Activated CD4-positive, CD25-positive, alpha-beta regulatory T cell treated with anti-CD3 and anti-CD28 coated beads, Interleukin-2, amount 50 U/mL, for 24 hours (primary cell): ENCODE measurements at regions not wholly inside any gene's neighbourhood (a gene's known extent, or its start where the extent isn't known, plus 50 kb on each side); places are given as distances from the start of the nearest gene placed in this dataset.

ENCODE experiments used
- ATAC-seq, 2 donors: fragments of 150-1000 bp; cut with Tn5 transposase; one replicate each; pipeline ENCODE4 v1.10.0; 2021; ENCODE audit warnings: mild to moderate bottlenecking in 1 of 2, moderate library complexity in 1 of 2

DNA sequence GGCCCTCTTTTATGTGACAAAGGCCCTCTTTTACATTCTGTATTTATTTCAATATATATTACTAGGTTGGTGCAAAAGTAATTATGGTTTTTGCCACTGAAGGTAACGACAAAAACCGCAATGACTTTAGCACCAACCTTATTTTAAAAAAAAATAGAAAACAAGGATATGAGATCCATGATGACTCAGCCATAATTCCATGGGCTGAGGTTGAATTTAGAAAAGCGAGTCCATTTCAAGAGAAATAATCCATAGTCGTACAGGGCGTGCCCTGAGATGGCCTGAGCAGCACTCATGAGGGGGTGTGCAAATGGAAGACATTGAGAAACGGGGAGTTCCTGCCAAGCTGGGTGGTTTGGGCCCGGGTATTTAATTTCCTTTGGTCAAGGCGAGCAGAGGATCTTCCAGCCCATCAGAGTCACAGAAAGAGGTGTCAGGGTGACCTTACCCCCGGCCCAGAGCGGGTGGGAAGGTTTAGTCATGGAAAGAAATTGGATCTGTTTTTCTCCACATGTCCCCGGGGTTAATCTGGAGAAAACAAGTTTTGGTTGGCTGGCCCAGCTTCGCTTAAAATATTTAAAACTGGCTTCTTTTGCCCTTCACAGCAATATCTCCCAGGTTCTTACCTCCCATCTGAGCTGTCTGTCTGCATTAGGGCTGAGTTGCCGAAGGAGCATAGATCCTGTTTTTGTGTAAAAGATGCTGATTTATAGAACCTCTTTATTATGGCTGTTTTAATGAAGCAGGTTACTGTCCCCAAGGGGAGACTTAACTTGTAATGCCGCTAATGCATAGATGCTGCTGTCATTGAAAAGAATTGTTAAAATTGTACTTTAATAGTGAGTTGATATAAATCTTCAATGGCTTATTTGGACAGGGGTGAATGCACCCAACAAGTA is 255.6 kb downstream of the PREX1 start:
- no peak for ATAC-seq

DNA sequence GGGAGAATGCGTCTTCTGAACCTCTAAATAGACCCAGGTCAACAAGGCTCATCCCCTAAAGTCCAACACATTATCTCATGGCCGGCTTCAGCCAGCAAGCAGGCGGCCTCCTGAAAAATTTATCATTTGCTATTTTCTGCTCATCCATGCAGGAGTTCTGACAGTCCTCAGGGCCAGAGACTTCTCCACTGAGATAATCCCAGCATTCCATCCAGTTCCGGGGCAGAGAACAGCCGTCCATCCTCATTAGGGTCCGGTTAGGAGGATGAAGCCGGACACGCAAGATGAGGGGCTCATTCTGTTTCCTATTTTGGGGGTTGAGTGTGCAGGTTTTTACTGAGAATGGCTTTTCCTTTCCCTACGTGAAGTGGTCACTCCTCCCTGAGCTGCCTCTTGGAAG is 258.1 kb downstream of the PREX1 start:
- ATAC-seq, result no peak

DNA sequence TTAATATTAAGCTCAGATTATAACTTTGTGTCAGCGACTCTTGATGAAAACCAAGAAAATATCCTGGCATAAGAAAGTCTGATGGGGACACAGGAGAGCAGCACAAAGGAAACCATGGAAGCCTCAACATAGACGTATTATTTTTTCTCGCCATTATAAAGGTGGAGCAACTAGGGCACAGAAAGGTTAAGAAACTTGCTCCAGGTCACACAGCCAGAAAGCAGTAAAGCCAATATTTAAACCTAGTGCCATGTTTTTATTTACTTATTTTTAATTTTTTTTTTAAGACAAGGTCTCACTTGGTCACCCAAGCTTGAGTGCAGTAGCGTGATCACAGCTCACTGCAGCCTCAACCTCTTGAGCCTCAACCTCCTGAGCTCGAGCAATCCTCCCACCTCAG is 259.3 kb downstream of the PREX1 start:
- no peak for ATAC-seq

DNA sequence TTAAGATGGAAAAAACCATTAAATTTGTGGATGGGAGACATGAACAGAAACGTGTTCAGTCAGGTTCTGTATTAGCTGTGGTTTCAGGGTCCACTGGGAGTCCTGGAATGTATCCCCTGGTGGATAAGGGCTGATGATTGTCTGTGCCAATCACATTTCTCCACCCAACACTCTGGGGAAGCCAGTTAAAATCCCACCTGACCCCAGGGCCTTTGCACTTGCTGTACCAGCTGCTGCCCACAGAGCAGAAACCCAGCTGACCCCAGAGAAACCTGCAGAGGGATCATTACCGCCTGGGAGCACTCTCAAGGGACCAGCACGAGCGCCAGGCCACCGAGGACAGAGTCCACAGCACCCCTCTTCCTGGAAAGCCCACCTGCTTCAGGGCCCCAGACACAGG is 260.7 kb downstream of the PREX1 start:
- no peak for ATAC-seq

DNA sequence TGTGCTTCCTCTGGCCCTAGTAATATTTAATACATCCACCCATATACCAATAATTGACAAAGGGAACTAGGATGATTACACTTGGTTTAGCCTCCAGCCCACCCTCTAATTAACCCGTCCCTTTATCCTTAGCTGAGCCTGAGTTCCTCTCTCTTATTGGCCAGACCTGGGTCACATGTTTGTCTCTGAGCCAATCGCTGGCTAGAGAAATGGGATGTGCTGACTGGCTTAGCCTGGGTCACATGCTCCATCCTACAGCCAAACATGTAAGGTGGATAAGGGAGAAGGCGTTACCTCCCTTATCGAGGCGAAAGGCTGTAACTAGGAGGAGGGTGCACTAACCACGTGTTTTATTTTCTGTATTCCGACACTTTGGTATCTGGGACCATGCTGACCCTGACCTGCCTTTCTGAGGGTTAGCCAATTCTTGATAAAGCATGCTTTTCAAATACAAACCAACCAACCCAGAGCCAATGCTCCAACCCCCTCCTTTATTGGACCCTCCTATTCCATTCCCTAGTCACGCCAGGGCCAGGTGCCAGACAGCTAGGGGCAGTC is 262.7 kb downstream of the PREX1 start:
- ATAC-seq, result no peak

DNA sequence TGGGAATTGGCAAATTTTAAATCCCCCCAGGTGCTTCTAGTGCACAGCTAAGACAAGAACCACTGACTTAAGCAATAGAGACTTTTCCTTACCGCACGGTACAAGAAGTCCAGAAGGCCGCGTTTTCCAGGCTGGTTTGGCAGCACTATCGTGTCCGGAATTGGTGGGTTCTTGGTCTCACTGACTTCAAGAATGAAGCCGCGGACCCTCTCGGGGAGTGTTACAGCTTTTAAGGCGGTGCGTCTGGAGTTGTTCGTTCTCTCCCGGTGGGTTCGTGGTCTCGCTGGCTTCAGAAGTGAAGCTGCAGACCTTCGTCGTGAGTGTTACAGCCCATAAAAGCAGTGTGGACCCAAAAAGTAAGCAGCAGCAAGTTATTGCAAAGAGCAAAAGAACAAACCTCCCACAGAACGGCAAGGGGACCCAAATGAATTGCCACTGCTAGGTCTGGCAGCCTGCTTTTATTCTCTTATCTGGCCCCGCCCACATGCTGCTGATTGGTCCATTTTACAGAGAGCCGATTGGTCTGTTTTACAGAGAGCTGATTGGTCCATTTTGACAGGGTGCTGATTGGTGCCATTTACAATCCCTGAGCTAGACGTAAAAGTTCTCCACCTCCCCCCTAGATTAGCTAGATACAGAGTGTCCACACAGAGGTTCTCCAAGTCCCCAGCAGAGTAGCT is 264.5 kb downstream of the PREX1 start:
- no peak for ATAC-seq

DNA sequence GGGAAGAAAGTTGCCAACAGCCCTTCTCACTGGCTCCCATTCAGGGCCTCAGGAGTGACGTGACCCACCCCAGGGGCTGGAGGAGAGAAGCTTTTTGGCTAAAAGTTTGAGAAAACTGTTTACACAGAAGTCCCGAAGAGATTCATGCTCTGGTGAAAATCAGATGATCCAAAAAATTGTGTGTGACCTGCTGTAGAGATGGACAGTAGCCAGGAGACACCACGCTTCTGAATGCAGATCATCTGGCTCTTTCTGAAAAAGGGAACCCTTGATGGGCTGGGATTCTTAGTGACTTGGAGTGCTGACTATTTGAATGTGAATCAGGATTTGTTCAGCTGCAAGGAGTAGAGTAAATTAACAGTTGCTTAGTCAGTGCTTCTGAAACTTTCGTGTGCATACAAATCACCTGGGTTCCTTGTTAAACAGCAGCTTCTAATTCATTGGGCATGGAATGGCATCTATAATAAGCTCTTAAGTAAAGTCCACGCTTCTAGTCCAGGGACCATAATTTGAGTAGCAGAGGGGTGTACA is 265.1 kb downstream of the PREX1 start:
- ATAC-seq, result no peak

DNA sequence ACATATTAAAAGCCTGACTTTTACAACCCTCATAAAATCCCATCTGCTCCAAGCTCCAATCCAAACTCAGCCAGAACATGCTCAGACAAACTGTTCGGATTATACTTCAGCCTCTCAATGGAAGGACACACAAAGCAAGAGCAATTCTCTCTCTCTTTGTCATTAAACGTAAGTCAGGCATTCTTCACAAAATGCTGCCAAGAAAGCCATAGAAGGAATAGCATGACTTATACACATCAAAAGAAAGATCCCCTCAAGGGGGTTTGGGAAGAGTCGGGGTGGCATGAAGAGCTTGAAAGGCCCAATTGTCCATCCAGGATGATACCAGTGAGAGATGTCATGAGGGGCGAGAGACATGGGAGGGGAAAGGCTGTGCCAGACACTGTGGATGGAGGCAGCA is 268.9 kb downstream of the PREX1 start:
- ATAC-seq, result no peak

DNA sequence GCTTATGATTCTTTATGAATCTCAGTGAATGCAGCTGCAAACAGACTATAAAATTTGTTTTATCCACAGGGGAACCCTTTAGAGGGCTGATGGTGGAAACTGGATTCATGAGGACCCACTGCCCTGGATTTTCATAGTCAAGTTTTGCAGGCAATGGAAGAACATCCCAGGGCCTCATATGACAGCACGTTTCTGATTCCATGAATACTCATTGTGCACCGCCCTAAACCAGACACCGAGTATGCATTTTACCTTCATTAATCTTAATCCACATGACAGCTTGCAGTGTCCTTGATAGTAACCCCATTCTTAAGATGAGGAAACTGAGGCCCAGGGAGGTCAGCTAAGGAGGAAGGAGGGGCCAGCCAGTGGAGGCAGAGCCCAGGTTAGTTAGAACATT is 270.4 kb downstream of the PREX1 start:
- no peak for ATAC-seq

DNA sequence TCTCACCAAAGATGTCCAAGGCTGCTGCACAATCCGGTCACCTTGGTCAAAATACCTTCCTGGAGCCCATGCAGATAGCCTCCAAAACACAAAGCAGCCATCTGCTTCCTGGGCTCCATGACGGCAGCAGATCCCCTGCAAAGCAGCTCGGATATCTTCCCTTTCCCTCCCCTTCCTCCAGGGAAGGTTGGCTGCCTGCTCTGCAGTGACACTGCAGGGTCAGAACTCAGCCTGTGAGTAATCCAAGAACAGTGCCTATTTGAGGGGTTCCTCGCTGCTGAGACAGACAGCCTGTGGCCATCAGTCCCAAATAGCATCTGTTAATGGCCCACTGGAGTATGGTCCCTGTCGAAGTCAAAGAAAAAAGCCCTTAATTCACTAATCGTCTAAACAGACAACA is 270.8 kb downstream of the PREX1 start:
- no peak for ATAC-seq

DNA sequence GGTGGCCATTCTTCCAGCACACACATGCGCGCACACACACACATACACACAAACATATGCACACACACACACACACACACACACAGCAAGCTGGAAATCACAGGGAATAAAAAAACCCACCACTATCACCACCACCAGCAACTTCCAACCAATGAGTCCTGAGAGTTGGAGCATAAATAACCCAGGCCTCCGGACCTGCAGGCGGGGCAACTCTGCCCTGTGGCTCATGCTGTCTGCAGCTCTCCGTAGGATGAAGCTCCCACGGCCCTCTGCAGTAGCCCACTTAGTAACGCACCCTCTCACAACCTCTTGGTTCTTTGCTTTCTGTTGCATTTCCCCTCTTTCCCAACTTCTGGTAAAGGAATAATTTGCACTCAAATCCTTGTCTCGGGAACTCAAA is 275.2 kb downstream of the PREX1 start:
- no peak for ATAC-seq

DNA sequence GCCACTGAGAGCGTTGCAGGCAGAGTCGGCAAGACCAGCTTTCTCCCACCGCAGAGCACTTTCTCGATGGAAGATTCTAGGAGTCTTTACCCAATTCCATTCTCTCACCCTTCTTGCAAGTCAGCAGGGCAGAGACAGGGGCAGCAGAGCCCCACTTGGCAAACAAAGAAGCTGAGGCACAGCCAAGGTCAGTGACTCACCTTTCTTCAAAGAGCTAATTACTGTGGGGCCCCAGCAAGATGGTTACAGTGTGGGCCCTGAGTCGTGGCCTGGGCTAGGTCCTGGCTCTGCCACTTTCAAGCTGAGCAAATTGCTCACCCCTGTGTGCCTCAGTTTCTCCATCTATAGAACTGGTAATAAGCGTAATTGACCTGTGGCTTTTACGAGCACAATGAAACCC is 277.0 kb downstream of the PREX1 start:
- ATAC-seq, result no peak

DNA sequence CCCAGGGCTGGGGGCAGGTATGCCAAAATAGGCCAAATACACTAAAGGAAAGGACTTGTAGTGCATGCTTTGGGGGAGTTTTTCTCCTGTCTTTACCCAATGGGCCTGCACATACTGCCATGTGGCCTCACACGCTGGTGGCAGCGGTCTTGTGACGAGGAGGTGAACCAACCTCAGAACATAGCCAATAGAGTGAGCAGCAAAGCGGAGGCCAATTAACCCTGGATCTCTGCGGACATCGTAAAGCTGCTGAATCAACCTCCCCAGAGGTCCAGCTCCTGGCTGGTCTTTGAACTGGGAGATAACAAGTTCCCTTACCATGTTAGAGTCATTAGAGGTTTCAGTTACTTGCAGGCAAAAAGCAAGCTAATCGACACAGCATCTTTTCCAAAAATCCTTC is 280.1 kb downstream of the PREX1 start:
- ATAC-seq, result no peak

DNA sequence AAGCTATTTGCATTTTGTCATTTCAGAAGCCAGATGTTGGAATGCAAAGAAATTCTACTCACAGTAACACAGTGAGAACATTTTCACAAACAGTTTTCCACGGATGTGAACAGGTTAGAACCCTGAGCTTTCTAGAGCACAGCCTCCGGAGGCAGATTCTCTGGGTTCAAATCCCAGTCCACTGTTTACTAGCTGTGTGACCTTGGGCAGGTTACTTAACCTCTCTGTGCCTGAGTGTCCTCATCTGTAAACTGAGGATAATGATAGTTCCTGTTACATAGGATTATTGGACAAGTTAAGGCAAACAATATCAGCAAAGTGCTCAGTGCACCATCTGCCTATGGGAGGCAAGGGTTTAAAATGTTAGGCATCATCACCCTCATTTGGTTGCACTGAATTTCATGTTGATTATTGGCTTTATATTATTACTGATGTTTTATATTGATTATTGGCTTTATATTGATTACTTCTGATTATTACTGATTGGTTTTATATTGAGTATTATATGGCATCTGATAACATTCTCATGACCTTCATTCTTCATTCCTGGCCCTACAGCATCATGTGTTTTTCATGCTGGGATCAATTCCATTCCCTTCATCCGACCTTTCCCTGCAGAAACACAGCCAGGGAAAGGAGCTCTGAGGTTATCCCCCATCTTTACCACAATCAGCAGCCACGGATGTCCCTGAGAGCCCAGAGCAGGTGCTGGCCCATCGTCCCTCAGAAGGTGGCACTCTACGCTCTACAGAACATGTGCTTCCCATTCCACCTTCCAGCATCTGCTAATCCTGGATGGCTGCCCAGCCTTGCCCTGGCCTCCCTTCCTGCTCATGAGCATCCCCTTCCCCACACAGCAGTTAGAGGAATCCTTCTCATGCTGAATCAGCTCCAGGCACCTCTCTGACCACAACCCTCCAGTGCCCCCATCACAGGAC is 283.1 kb downstream of the PREX1 start:
- ATAC-seq, result no peak

DNA sequence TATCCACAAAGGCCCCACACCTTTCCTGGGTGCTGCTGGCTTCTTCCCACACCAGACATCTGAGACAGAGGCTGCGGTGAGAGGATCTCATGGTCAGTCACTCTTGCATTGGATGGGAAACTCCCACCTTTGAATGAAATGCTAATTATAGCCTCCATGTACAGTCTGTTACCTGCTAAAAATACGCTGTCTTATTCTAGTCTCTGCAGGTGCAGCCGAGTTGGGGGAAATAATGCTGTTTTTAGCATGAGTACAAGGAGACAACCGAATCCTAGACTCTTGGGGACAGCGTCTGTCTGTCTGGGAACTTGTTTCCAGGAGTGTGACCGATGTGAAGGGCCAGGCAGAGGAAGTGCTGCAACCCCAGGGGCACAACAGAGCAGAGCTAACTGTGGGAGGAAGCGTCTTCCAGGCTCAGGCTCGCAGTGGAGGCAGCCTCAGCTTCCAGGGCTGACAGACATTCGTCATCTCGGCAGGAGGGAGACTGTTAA is 286.2 kb downstream of the PREX1 start:
- no peak for ATAC-seq

DNA sequence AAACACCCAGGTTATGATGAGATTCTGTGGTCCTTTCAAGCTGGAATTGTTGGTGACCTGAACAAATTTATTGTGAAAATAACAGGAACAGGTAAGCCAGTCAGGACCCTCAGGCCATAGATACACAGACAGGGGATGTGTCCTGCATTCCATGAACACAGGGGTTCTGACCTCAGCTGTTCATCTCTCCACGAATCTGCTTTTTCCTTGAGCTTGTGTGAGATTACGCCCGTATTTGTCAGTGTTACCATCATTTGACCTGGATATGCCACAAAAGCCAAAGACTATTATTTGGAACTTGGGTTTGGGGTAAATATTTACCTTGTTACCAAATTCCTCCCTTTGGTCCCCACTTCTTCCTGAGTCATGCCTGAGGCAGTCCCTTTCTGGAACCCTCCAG is 288.9 kb downstream of the PREX1 start:
- ATAC-seq, result no peak

DNA sequence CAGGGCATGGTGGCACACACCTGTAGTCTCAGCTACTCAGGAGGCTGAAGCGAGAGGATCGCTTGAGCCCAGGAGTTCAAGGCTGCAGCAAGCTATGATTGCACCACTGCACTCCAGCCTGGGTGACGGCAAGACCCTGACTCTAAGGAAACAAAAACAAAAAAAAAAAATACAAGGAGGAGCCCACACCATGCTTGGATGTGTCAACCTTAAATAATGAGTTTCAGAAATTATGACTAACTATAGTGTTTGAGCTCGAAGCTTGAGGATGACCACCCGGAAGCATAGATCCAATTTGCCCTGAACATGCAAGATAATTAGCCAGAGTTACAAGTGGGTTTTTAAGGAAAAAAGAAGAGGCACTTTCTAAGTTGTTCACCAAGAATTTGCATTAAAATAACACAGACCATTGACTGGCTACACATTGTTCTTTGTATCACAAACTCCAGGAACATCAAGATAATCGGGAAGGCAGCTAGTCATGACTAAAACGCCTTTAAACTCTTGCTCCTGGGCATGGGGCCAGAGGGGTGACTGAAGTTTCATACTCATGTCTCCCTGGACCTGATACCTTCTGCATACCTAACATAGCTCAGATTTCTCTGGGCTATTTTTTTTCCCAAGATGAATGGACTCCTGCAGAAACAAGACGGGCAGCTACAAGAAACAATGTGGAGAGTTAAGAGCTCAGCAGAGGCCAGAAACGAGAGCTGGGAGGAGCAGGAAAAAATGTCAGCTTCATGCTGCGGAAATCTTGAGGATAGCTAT is 289.6 kb downstream of the PREX1 start:
- ATAC-seq, result no peak

DNA sequence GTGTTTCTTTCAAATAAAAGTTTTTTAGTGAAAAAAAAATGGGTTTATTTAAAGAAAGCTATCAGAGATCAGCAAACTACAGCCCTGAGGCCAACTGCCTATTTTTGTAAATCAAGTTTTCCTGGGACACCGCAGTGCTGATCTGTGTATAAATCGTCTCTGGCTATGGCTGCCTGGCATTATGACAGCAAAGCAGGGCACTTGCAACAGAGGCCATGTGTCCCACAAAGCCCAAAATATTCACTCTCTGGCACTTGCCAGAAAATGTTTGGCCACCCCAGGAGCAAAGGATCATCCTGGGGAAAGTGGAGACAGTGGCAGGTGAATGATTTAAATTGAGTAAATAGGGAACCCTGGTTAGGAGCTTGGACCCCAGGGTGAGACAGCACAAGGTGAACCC is 291.6 kb downstream of the PREX1 start:
- ATAC-seq, result no peak

DNA sequence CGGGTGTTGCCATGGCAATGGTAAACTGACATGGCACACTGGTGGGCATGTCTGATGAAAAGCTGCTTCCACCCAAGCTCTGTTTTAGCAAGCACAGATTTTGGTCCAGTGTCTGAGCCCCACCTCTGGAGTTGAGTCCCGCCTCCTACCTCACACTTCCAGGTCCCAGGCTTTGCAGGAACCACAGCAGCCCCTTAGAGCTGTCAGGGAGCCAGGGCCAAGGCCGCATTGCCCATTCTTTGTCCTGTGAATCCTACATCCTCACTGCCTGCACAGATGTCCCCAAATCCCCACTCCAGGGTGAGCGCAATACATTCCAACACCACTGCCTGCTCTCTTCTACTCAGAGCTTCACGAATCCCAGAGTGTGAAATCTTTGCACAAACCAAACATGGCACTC is 292.2 kb downstream of the PREX1 start:
- ATAC-seq, result no peak

DNA sequence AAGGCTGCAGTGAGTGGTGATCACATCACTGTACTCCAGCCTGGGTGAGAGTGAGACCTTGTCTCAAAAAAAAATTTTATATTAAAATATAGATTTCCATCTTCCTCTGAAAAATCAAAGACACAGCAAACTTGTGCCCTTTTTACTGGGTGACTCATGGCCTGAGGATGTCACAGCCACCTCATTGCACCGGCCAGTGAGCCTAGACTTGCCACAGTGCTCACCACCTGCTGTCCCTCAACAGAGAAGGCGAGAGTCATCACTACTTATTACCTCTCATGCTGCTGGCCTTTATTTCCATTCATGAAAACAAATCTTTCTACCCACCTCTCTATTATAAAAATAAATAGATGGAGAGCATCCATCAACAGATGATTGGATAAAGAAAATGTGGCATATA is 295.8 kb downstream of the PREX1 start:
- ATAC-seq, result no peak

DNA sequence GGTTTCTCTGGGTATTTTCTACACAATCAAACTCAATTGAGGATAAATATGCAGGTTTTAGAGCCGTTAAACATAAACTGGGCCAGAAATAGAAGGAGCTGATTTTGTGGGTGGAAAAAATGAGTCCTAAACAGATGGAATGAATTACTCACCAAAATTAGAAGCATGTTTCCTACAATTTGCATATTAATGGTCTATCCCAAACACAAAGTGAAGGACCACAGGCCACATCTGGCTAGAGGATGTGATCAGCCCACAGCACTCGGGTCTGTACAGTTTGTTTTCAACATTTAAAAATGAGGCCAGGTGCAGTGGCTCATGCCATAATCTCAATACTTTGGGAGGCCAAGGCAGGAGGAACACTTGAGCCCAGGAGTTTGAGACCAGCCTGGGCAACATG is 296.3 kb downstream of the PREX1 start:
- ATAC-seq, result no peak

DNA sequence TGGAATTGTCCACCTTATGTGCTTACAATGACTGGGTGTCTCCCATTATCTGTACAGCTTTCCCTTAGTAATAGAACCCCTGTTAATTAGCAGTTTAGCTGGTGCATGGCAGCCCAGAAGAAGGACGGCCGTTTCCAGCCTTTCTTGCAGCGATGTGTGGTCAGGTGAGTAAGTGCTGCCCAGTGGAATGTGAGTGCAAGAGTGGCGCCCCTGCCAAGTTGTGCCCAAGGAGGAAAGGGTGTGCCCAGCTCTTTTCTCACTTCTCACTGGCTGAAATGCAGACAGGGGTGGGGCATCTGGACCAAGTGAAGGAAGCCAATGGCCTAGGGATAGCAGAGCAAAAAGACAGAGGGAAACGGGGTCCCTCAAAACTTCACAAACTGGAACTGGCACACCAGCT is 296.8 kb downstream of the PREX1 start:
- no peak for ATAC-seq
